Activated T-cell treated with anti-CD3 and anti-CD28 coated beads, Interleukin-2, amount 50 U/mL, for 72 hours (primary cell): ENCODE measurements at regions not wholly inside any gene's neighbourhood (a gene's known extent, or its start where the extent isn't known, plus 50 kb on each side); places are given as distances from the start of the nearest gene placed in this dataset.
A peak's percentile ranks its signal among the peaks of the same experiment; 100 is the strongest.

Source experiments
- ATAC-seq, 2 donors: fragments of 150-1000 bp; cut with Tn5 transposase; replicated peaks in 1 of 2; 2 replicates each; pipeline ENCODE4 v1.10.0; 2021; ENCODE audit warnings: moderate library complexity in 2 of 2, mild to moderate bottlenecking in 1 of 2
- DNase-seq, 2 donors: peaks; one replicate each; pipeline ENCODE4 v3.0.0; 2021 to 2022; ENCODE audit warnings: mixed read lengths in 1 of 2
- H3K27ac Mint-ChIP-seq: one replicate; pipeline ENCODE4 v1.8.0; 2022; ENCODE audit warnings: mild to moderate bottlenecking, moderate library complexity, mixed read lengths
- H3K27me3 Mint-ChIP-seq: one replicate; pipeline ENCODE4 v1.8.0; 2022; ENCODE audit warnings: low read depth, mixed read lengths
- H3K36me3 Mint-ChIP-seq, 2 donors: one replicate each; pipeline ENCODE4 v1.8.0; 2022; ENCODE audit warnings: mixed read lengths in 2 of 2, mild to moderate bottlenecking in 1 of 2; ENCODE audit not compliant: insufficient read depth in 2 of 2
- H3K4me1 Mint-ChIP-seq: one replicate; pipeline ENCODE4 v1.8.0; 2022; ENCODE audit warnings: low read depth, mixed read lengths
- H3K4me3 Mint-ChIP-seq, 2 donors: one replicate each; pipeline ENCODE4 v1.8.0; 2022; ENCODE audit warnings: mild to moderate bottlenecking in 2 of 2, mixed read lengths in 2 of 2, moderate library complexity in 2 of 2
- H3K9me3 Mint-ChIP-seq, 2 donors: one replicate each; pipeline ENCODE4 v1.8.0; 2022; ENCODE audit warnings: mixed read lengths in 2 of 2

GRCh38 chr6:11920566-11920965, 91.5 kb upstream of the HIVEP1 start:
- Mint-ChIP-seq H3K27me3 (no peaks in the 10 kb centered on the region), H3K4me3 (no peak overlapping the region), H3K4me1 (no peaks in the 10 kb centered on the region), H3K27ac (no peak overlapping the region), H3K9me3 (no peaks in the 10 kb centered on the region), H3K36me3 (no peaks in the 10 kb centered on the region)
- no peak for DNase-seq
- ATAC-seq: no peak

GRCh38 chr6:11919771-11920440, 92.2 kb upstream of the HIVEP1 start:
- H3K36me3 Mint-ChIP-seq: no peaks in the 10 kb centered on the region
- H3K27ac Mint-ChIP-seq: no peak overlapping the region
- H3K9me3 Mint-ChIP-seq: no peaks in the 10 kb centered on the region
- H3K4me3 Mint-ChIP-seq: no peak overlapping the region
- no peak for ATAC-seq
- DNase-seq: no peak
- H3K27me3 Mint-ChIP-seq: no peaks in the 10 kb centered on the region
- H3K4me1 Mint-ChIP-seq: no peaks in the 10 kb centered on the region

- Mint-ChIP-seq H3K27ac (no peak overlapping the region), H3K9me3 (no peaks in the 10 kb centered on the region), H3K4me3 (no peak overlapping the region), H3K4me1 (no peaks in the 10 kb centered on the region), H3K36me3 (no peaks in the 10 kb centered on the region), H3K27me3 (no peaks in the 10 kb centered on the region)
- DNase-seq: no peak
- no peak for ATAC-seq
Measured at GRCh38 chr6:11918739-11919605, 93.1 kb upstream of the HIVEP1 start.

GRCh38 chr6:11917951-11918738, 94.0 kb upstream of the HIVEP1 start:
- H3K4me3 Mint-ChIP-seq: no peak overlapping the region
- DNase-seq (no peak), ATAC-seq (no peak)
- no peaks in the 10 kb centered on the region for H3K27me3 Mint-ChIP-seq
- no peaks in the 10 kb centered on the region for H3K9me3 Mint-ChIP-seq
- no peak overlapping the region for H3K27ac Mint-ChIP-seq
- no peaks in the 10 kb centered on the region for H3K4me1 Mint-ChIP-seq
- H3K36me3 Mint-ChIP-seq: no peaks in the 10 kb centered on the region

- Mint-ChIP-seq H3K4me1 (no peaks in the 10 kb centered on the region), H3K27me3 (no peaks in the 10 kb centered on the region), H3K36me3 (peaks cover 0 to 3% of the 10 kb centered on the region in 2 donors), H3K27ac (no peak overlapping the region), H3K4me3 (no peak overlapping the region), H3K9me3 (no peaks in the 10 kb centered on the region)
- DNase-seq (no peak), ATAC-seq (no peak)
Measured at GRCh38 chr6:11912420-11912819, 99.7 kb upstream of the HIVEP1 start.

GRCh38 chr6:11911538-11911937, 100.6 kb upstream of the HIVEP1 start:
- Mint-ChIP-seq H3K27me3 (no peaks in the 10 kb centered on the region), H3K4me3 (no peak overlapping the region), H3K27ac (no peak overlapping the region), H3K4me1 (no peaks in the 10 kb centered on the region), H3K36me3 (peaks cover 0 to 4% of the 10 kb centered on the region in 2 donors), H3K9me3 (peaks cover 0 to 3% of the 10 kb centered on the region in 2 donors)
- no peak for DNase-seq
- no peak for ATAC-seq

GRCh38 chr6:11909696-11910132, 102.4 kb upstream of the HIVEP1 start:
- Mint-ChIP-seq H3K9me3 (peaks cover 0 to 3% of the 10 kb centered on the region in 2 donors), H3K4me3 (no peak overlapping the region), H3K4me1 (no peaks in the 10 kb centered on the region), H3K27ac (no peak overlapping the region), H3K36me3 (peaks cover 0 to 4% of the 10 kb centered on the region in 2 donors), H3K27me3 (no peaks in the 10 kb centered on the region)
- DNase-seq: no peak
- no peak for ATAC-seq

GRCh38 chr6:11908436-11909105, 103.5 kb upstream of the HIVEP1 start:
- DNase-seq (no peak), ATAC-seq (no peak)
- peaks cover 5% of the 10 kb centered on the region for H3K4me1 Mint-ChIP-seq

GRCh38 chr6:11903645-11904044, 108.5 kb upstream of the HIVEP1 start:
- peaks cover 1 to 3% of the 10 kb centered on the region in 2 donors for H3K9me3 Mint-ChIP-seq
- H3K27me3 Mint-ChIP-seq: peaks cover 10% of the 10 kb centered on the region
- DNase-seq (no peak), ATAC-seq (no peak)
- peaks cover 3% of the 10 kb centered on the region in 2 donors for H3K36me3 Mint-ChIP-seq
- no peak overlapping the region for H3K4me3 Mint-ChIP-seq
- no peak overlapping the region for H3K27ac Mint-ChIP-seq
- peaks cover 33% of the 10 kb centered on the region for H3K4me1 Mint-ChIP-seq

More at GRCh38 chr6:11908436-11909105, 103.5 kb upstream of the HIVEP1 start:
- Mint-ChIP-seq H3K27ac (no peak overlapping the region), H3K36me3 (peaks cover 0 to 4% of the 10 kb centered on the region in 2 donors), H3K9me3 (peaks cover 0 to 3% of the 10 kb centered on the region in 2 donors), H3K27me3 (no peaks in the 10 kb centered on the region), H3K4me3 (no peak overlapping the region)

- Mint-ChIP-seq H3K36me3 (peaks cover 3% of the 10 kb centered on the region in 2 donors), H3K4me1 (peaks cover 33% of the 10 kb centered on the region), H3K4me3 (no peak overlapping the region), H3K27me3 (peaks cover 10% of the 10 kb centered on the region), H3K27ac (no peak overlapping the region), H3K9me3 (peaks cover 1 to 3% of the 10 kb centered on the region in 2 donors)
- no peak for DNase-seq
- no peak for ATAC-seq
Measured at GRCh38 chr6:11902527-11902926, 109.6 kb upstream of the HIVEP1 start.

GRCh38 chr6:11900662-11901598, 111.2 kb upstream of the HIVEP1 start:
- Mint-ChIP-seq H3K36me3 (peaks cover 2 to 3% of the 10 kb centered on the region in 2 donors), H3K9me3 (peaks cover under 1 to 1% of the 10 kb centered on the region in 2 donors), H3K4me3 (peak overlapping the region; percentile 74 to 86), H3K4me1 (peaks cover 33% of the 10 kb centered on the region), H3K27ac (peak overlapping the region; percentile 71), H3K27me3 (peaks cover 10% of the 10 kb centered on the region)
- ATAC-seq (peak; percentile 51 to 64), DNase-seq (no peak)

GRCh38 chr6:11899645-11900044, 112.5 kb upstream of the HIVEP1 start:
- Mint-ChIP-seq H3K9me3 (peaks cover 1 to 3% of the 10 kb centered on the region in 2 donors), H3K27ac (no peak overlapping the region), H3K36me3 (peaks cover 2 to 3% of the 10 kb centered on the region in 2 donors), H3K27me3 (peaks cover 10% of the 10 kb centered on the region), H3K4me1 (peaks cover 33% of the 10 kb centered on the region), H3K4me3 (no peak overlapping the region)
- ATAC-seq (no peak), DNase-seq (no peak)
